B cell (primary cell): ENCODE measurements at regions not wholly inside any gene's neighbourhood (a gene's known extent, or its start where the extent isn't known, plus 50 kb on each side); places are given as distances from the start of the nearest gene placed in this dataset.

Experiments used
- ATAC-seq: fragments of 200-7000 bp; cut with Tn5 transposase; one replicate; pipeline ENCODE4 v1.10.0; 2021; ENCODE audit warnings: low read depth, mild to moderate bottlenecking, moderate number of reproducible peaks, moderate library complexity
- CTCF ChIA-PET: fragments of 350-600 bp; sonication (Branson Sonifier 250); formaldehyde crosslinking; loops from one replicate; lab custom pipeline; 2021; ENCODE audit warnings: antibody characterized with exemption, inconsistent platforms; lab: Charles Lee
- POLR2A ChIA-PET: fragments of 350-600 bp; sonication (Branson Sonifier 250); formaldehyde crosslinking; loops from one replicate; lab custom pipeline; 2021; ENCODE audit warnings: antibody characterized with exemption; lab: Charles Lee
- DNase-seq: peaks from one replicate; pipeline ENCODE4 v3.0.0; 2013
- H2AFZ ChIP-seq: 2 replicates; pipeline ENCODE4 v1.6.1; 2012; ENCODE audit warnings: mild to moderate bottlenecking, low read depth, low read length; ENCODE audit not compliant: insufficient read depth, poor library complexity, severe bottlenecking
- H3K27ac ChIP-seq, 2 donors: 1 replicate in 1 of 2; 2 replicates in 1 of 2; pipeline ENCODE4 v1.5.1; 2012 to 2013; ENCODE audit warnings: low read length in 2 of 2, mild to moderate bottlenecking in 2 of 2, moderate library complexity in 1 of 2
- H3K27me3 ChIP-seq, 4 experiments: fragments of 200-600 bp in 1 of 4; sonication (generic) in 1 of 4; replicated peaks in 1 of 4; 1 replicate in 2 of 4; 2 replicates in 2 of 4; pipeline versions ENCODE4 v1.6.1 to v1.7.0; 2013 to 2016; ENCODE audit warnings: low read length in 3 of 4, mild to moderate bottlenecking in 2 of 4, mixed read lengths in 1 of 4, moderate library complexity in 1 of 4; ENCODE audit not compliant: insufficient read depth in 4 of 4, control insufficient read depth in 3 of 4; ENCODE audit errors: control extremely low read depth in 1 of 4
- H3K36me3 ChIP-seq, 2 experiments: replicated peaks in 1 of 2; 1 replicate in 1 of 2; 2 replicates in 1 of 2; pipeline versions ENCODE4 v1.6.1 to v1.7.1; 2013; ENCODE audit warnings: low read length in 1 of 2; ENCODE audit not compliant: insufficient read depth in 2 of 2, control insufficient read depth in 1 of 2; ENCODE audit errors: control extremely low read depth in 1 of 2, extremely low read depth in 1 of 2
- H3K4me1 ChIP-seq, 2 donors: fragments of 200-600 bp in 1 of 2; sonication (generic) in 1 of 2; 1 replicate in 1 of 2; 2 replicates in 1 of 2; pipeline versions ENCODE4 v1.5.1 to v1.6.1; 2013 to 2017; ENCODE audit warnings: low read length in 2 of 2; ENCODE audit not compliant: control insufficient read depth in 2 of 2, insufficient read depth in 2 of 2
- H3K4me2 ChIP-seq: replicated peaks from 2 replicates; pipeline ENCODE3; 2012; ENCODE audit warnings: mild to moderate bottlenecking, low read depth, low read length; ENCODE audit not compliant: poor library complexity, severe bottlenecking
- H3K4me3 ChIP-seq, 5 experiments: fragments of 200-600 bp in 1 of 5; sonication (generic) in 1 of 5; 1 replicate in 3 of 5; 2 replicates in 2 of 5; pipeline versions ENCODE4 v1.5.1 to v1.7.0; 2011 to 2016; ENCODE audit warnings: low read length in 4 of 5, mild to moderate bottlenecking in 4 of 5, low read depth in 2 of 5, control low read depth in 1 of 5, moderate library complexity in 1 of 5; ENCODE audit not compliant: insufficient read depth in 1 of 5; ENCODE audit errors: control extremely low read depth in 1 of 5, extremely low read depth in 1 of 5
- H3K79me2 ChIP-seq: fragments of 200-600 bp; sonication (generic); one replicate; pipeline ENCODE4 v1.6.0; 2016; ENCODE audit warnings: low read length; ENCODE audit not compliant: control insufficient read depth, insufficient read depth
- H3K9ac ChIP-seq: fragments of 200-600 bp; sonication (generic); 2 replicates; pipeline ENCODE4 v1.6.1; 2017; ENCODE audit warnings: mild to moderate bottlenecking, low read length, moderate library complexity
- H3K9me3 ChIP-seq, 3 donors: one replicate each; pipeline versions ENCODE4 v1.6.1 to v1.7.1; 2013; ENCODE audit warnings: low read length in 2 of 3; ENCODE audit not compliant: control insufficient read depth in 2 of 3, insufficient read depth in 1 of 3; ENCODE audit errors: control extremely low read depth in 1 of 3
- H4K20me1 ChIP-seq: 2 replicates; pipeline ENCODE4 v1.6.0; 2012; ENCODE audit warnings: mild to moderate bottlenecking, low read length; ENCODE audit not compliant: insufficient read depth, control insufficient read depth, poor library complexity, severe bottlenecking
- H3K27ac Mint-ChIP-seq: one replicate; pipeline ENCODE4 v1.8.0; 2021; ENCODE audit warnings: mixed read lengths
- H3K27me3 Mint-ChIP-seq: one replicate; pipeline ENCODE4 v1.8.0; 2021; ENCODE audit warnings: mixed read lengths
- H3K4me1 Mint-ChIP-seq: one replicate; pipeline ENCODE4 v1.8.0; 2021; ENCODE audit warnings: mixed read lengths
- H3K4me3 Mint-ChIP-seq: one replicate; pipeline ENCODE4 v1.8.0; 2021; ENCODE audit warnings: mixed read lengths
- H3K9me3 Mint-ChIP-seq: one replicate; pipeline ENCODE4 v1.8.0; 2022; ENCODE audit warnings: mixed read lengths; ENCODE audit not compliant: insufficient read depth
- EZH2 ChIP-seq: IDR thresholded peaks from 2 replicates; pipeline ENCODE4 v1.6.1; 2012; ENCODE audit warnings: borderline replicate concordance, low read depth, mild to moderate bottlenecking, moderate library complexity, low read length; ENCODE audit not compliant: insufficient read depth, poor library complexity, severe bottlenecking
- WGBS: methylation state at CpG from one replicate; pipeline ENCODE4 v1.1.5; 2013; ENCODE audit warnings: missing lambda C conversion rate; ENCODE audit not compliant: insufficient coverage; 5-methylcytosine and 5-hydroxymethylcytosine counted together
- intact Hi-C: fragments of 100-400 bp; cut with micrococcal nuclease; formaldehyde crosslinking; loops from one replicate; pipeline ENCODE4 v1.10.0; 2022
- TF ChIP-seq, protein P1 (sequence below): fragments of 200-600 bp; IDR thresholded peaks from one replicate; pipeline ENCODE4 v1.8.0; 2022; ENCODE audit warnings: antibody characterized with exemption, mild to moderate bottlenecking

DNA sequence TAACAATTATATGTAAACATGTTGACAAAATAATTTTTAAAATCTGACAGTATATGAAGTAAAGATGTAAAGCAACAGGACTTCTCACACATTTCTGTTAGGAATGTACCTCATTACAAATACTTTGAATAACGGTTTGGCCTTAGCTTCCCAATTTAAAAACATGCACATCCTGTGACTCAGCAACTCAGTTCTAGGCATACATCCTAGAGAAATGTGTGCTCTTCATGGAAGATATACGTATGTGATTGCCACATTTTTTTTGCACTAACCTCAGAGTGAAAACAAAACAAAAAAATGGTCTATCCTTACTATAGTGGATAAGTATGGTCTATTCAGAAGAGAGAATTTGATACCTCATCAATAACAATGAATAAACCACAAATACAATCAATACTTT is 314.6 kb downstream of the LIG4 start:
- Histone ChIP-seq H2AFZ (no peak overlapping the region), H3K27ac (no peak overlapping the region), H3K36me3 (no peaks in the 10 kb centered on the region), H3K4me3 (no peak overlapping the region), H4K20me1 (no peaks in the 10 kb centered on the region), H3K9ac (no peak overlapping the region), H3K4me1 (no peaks in the 10 kb centered on the region), H3K79me2 (no peaks in the 10 kb centered on the region), H3K27me3 (no peaks in the 10 kb centered on the region), H3K4me2 (no peak overlapping the region), H3K9me3 (peaks cover 0 to 3% (median 0%) of the 10 kb centered on the region in 3 donors)
- ChIA-PET POLR2A (no interaction called here), CTCF (no interaction called here)
- ATAC-seq: no peak
- no peak for DNase-seq
- intact Hi-C loops: no loop called here
- H3K27me3 Mint-ChIP-seq: no peaks in the 10 kb centered on the region
- H3K27ac Mint-ChIP-seq: no peak overlapping the region
- H3K4me3 Mint-ChIP-seq: no peak overlapping the region
- no CpG with 5 or more reads among the region's 2 CpGs for WGBS
- no peaks in the 10 kb centered on the region for H3K4me1 Mint-ChIP-seq
- no peak for TF ChIP-seq EZH2
- TF ChIP-seq, protein P1, sequence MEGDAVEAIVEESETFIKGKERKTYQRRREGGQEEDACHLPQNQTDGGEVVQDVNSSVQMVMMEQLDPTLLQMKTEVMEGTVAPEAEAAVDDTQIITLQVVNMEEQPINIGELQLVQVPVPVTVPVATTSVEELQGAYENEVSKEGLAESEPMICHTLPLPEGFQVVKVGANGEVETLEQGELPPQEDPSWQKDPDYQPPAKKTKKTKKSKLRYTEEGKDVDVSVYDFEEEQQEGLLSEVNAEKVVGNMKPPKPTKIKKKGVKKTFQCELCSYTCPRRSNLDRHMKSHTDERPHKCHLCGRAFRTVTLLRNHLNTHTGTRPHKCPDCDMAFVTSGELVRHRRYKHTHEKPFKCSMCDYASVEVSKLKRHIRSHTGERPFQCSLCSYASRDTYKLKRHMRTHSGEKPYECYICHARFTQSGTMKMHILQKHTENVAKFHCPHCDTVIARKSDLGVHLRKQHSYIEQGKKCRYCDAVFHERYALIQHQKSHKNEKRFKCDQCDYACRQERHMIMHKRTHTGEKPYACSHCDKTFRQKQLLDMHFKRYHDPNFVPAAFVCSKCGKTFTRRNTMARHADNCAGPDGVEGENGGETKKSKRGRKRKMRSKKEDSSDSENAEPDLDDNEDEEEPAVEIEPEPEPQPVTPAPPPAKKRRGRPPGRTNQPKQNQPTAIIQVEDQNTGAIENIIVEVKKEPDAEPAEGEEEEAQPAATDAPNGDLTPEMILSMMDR: no peak
- peaks cover 2% of the 10 kb centered on the region for H3K9me3 Mint-ChIP-seq

DNA sequence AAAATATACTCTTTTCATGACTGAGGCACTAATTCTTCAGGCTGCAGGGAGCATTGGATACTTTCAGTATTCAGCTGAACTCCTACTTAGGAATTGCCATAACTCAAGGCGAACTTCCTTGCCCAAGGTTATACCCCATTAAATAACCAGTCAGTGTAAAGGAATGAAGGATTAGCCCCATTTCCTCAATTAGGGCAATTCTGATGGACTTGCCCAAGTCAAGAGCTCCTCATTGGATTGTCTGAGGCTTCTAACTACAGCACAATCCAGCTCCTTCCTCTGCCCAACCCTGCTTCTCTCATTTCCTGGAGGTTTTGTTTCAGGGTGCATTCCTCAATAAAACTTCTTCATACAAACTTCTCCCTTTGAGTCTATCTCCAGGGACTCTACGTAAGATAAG is 329.2 kb downstream of the LIG4 start:
- H3K4me3 ChIP-seq: no peak overlapping the region
- no peak overlapping the region for H3K4me2 ChIP-seq
- Mint-ChIP-seq H3K4me1 (no peaks in the 10 kb centered on the region), H3K27ac (no peak overlapping the region), H3K9me3 (peaks cover 4% of the 10 kb centered on the region), H3K4me3 (no peak overlapping the region), H3K27me3 (no peaks in the 10 kb centered on the region)
- peaks cover 0 to 4% (median 0%) of the 10 kb centered on the region in 3 donors for H3K9me3 ChIP-seq
- H3K27me3 ChIP-seq: no peaks in the 10 kb centered on the region
- H4K20me1 ChIP-seq: no peaks in the 10 kb centered on the region
- no peak overlapping the region for H2AFZ ChIP-seq
- no peak overlapping the region for H3K9ac ChIP-seq
- POLR2A ChIA-PET: no interaction called here
- intact Hi-C loops: no loop called here
- no peak for DNase-seq
- no peaks in the 10 kb centered on the region for H3K79me2 ChIP-seq
- H3K27ac ChIP-seq: no peak overlapping the region
- no peaks in the 10 kb centered on the region for H3K4me1 ChIP-seq
- no peak for TF ChIP-seq EZH2
- TF ChIP-seq, protein P1: no peak
- CTCF ChIA-PET: no interaction called here
- ATAC-seq: no peak
- WGBS: 92% methylated on average over 2 of the region's 2 CpGs
- H3K36me3 ChIP-seq: no peaks in the 10 kb centered on the region
